Omental fat pad (tissue), 3 donors: ENCODE measurements at regions not wholly inside any gene's neighbourhood (a gene's known extent, or its start where the extent isn't known, plus 50 kb on each side); places are given as distances from the start of the nearest gene placed in this dataset.

ENCODE experiments used
- ATAC-seq: fragments of 150-250 bp; one replicate; pipeline ENCODE4 v1.9.1; 2016; ENCODE audit warnings: mild to moderate bottlenecking, moderate library complexity; ENCODE audit not compliant: low FRiP score
- DNase-seq: peaks from one replicate; pipeline ENCODE4 v3.0.0-alpha.2; 2019; ENCODE audit warnings: low spot score
- TF ChIP-seq, protein P1 (sequence below), 3 donors: fragments of 450-650 bp; IDR thresholded peaks; one replicate each; pipeline ENCODE4 v1.5.1; 2016 to 2017; ENCODE audit warnings: antibody characterized with exemption in 3 of 3, mild to moderate bottlenecking in 3 of 3, moderate library complexity in 2 of 3

DNA sequence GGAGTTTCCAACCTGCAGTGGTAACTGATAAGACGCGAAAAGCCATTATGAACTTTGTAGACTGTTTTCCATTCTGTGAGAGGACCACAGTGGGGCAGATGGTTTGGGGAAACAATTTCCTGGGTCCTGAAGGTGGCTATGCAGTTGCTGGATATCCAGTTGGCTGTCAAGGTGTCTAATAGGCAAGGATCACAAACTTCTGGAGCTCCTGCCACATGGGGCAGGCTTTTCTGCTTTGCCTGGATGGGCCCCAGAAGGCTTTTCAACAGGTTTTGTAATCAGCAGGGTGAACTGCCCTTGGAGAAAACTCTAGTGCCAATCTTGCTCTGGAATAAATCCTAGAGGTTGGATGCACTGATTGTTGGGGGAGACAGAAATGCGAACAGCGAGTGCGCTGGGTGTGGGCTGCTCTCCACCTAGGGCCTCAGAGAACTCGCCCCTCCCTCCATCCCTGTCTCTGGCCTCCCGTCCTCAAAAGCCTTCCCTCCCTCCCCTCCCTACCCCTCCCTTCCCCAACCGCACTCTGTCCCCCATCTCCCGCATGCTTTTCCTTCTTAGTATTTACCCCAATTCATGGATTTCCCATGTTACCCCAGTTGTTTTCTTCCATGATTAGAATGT lies 210.3 kb upstream of the USP24 start:
- TF ChIP-seq, protein P1, sequence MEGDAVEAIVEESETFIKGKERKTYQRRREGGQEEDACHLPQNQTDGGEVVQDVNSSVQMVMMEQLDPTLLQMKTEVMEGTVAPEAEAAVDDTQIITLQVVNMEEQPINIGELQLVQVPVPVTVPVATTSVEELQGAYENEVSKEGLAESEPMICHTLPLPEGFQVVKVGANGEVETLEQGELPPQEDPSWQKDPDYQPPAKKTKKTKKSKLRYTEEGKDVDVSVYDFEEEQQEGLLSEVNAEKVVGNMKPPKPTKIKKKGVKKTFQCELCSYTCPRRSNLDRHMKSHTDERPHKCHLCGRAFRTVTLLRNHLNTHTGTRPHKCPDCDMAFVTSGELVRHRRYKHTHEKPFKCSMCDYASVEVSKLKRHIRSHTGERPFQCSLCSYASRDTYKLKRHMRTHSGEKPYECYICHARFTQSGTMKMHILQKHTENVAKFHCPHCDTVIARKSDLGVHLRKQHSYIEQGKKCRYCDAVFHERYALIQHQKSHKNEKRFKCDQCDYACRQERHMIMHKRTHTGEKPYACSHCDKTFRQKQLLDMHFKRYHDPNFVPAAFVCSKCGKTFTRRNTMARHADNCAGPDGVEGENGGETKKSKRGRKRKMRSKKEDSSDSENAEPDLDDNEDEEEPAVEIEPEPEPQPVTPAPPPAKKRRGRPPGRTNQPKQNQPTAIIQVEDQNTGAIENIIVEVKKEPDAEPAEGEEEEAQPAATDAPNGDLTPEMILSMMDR (IDR thresholded peaks at IDR 0.05): no peak
- DNase-seq (no peak), ATAC-seq (no peak)

DNA sequence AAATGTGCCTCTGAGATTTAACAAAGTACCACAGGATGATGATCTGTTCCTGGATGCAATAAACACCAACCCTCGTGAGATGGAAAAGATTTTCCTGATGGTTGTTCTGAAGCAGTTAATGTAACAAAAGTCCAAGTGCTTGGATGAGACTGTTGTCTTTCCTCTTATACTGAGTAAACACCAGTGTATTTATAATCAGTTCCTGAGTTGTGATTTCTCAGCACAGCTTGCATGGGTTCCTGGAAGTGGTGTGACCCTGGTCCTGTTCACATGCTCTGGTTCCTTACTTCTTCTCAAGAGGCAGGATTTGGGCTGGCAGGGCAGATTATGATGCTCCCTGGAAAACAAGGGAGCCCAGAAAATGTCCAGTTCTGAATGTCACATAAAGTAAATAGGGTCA lies 208.2 kb upstream of the USP24 start:
- DNase-seq: no peak
- TF ChIP-seq, protein P1 (IDR thresholded peaks at IDR 0.05): no peak
- ATAC-seq: no peak

DNA sequence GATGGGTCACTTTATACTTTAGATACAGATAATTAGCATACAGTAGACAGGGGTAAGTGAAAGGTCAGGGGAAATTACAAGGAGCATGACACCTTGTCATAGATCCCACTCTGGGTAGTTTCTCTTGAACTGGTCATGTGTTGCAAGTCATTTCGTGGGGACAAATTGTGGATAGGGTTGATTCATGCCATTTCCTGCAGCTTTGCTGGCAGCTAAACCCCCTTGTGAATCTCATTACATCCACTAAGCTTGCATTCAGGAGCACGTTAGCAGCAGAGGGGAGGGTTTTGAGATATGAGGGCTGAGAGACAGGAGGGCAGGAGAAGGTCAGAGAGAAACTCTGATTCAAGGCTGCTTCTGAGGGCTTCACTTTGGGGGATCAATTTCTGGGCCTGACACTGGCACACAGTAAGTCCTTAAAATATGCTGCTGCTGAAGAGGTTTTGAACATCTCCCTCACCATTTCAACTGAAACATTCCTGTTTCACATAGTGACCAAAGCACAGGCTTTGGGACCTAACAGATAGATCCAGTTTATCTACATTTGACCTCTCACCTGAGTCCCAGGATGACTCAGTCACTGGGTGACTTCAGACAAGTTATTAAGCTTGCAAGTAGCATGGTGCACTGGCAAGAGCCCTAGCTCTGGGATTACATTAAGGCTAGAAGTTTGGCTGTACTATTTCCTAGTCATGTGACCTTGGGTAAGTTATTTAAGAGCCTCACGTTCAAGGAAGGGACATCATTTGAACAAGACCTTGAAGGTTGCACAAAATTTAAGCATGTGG lies 206.0 kb upstream of the USP24 start:
- TF ChIP-seq, protein P1 (IDR thresholded peaks at IDR 0.05): no peak
- ATAC-seq (no peak), DNase-seq (no peak)

DNA sequence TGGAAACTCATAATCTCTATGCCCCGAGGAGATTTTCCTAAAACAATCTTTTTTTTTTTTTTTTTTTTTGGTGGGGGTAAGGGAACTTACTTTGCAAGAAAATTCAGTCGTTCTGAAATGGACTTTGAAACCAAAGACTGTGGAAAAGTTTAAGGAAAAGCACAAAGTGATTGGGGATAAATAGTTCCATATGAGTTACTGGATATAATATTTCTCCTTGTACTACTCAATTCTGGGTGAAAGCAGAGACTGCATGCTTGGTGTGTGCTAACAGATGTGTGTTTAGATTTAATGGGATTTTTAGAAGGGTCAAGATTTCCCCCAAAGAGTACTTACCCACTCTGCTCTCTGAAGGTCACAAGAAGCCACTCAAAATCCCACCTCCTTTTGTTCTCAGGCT lies 204.9 kb upstream of the USP24 start:
- TF ChIP-seq, protein P1 (IDR thresholded peaks at IDR 0.05): no peak
- ATAC-seq: no peak
- no peak for DNase-seq

DNA sequence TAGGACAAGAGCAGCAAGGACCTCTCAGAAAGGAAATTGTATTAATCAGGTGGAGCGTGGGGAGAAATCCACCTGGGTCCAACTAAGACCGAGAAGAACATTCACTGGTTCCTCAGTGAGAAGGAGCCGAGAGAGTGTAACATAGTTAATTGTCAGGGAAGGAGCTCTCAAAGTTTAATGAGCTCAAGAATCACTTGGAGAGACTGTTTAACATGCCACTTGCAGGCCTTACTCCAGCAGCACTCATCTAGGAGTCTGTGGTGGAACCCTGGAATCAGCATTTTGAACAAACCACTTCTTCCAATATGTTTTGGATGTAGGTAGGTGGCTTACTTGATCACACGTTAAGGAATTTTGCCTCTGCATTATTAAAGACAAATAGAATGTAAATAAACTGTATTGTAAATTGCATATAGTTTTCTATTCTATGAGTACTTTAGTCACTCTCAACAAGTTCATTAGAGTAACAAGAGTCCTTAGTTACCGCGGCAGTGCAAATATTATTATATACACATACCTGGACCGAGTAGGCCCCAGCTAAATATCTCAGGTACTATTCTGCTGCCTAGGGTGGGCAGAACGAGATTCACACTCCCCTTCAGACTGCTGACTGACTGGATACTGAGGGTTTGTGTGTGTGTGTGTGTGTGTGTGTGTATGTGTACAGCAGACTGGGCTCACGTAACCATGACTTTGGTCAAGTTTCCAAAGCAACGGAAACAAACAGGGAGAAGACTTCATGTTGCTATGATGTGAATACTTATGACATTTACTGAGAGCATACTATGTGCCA lies 203.2 kb upstream of the USP24 start:
- no peak for ATAC-seq
- TF ChIP-seq, protein P1 (IDR thresholded peaks at IDR 0.05): no peak

DNA sequence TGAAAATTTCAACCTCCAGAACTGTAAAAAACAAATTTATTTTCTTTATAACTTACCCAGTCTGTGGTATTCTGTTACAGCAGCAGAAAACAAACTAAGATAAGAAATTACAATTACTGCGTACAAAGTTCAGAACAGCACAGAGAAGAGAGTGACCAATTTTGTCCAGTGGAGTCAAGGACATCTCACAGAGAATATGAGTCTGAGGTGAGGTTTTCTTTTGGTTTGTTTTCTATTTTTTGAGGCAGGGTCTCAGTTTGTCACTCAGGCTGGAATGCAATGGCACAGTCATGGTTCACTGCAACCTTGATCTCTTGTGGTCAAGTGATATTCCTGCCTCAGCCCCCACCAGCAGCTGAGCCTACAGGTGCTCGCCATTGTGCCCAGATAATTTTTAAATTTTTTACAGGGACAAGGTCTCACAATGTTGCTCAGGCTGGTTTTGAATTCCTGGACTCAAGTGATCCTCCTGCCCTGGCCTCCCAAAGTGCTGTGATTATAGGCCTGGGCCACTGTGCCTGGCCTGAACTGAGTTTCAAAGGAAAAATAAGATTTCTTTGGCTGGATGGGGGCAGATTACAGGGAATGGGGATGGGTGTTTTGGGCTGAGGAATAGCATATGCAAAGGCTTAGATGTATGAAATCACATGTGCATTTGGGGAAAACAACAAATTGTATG lies 201.1 kb upstream of the USP24 start:
- TF ChIP-seq, protein P1 (IDR thresholded peaks at IDR 0.05): no peak
- ATAC-seq: no peak

More for the DNA sequence above, 203.2 kb upstream of the USP24 start:
- no peak for DNase-seq

More for the DNA sequence above, 201.1 kb upstream of the USP24 start:
- DNase-seq: no peak
